ENCODE measurements at regions not wholly inside any gene's neighbourhood (a gene's known extent, or its start where the extent isn't known, plus 50 kb on each side); places are given as distances from the start of the nearest gene placed in this dataset.
"Not testable (repeated sequence)": the region's sequence is repeated elsewhere in the genome, so short reads cannot be mapped to it uniquely, and the experiment has no call there.

- no peak overlapping the region for H3K4me3 ChIP-seq (ENCODE audit: low read length)
- DNase-seq (ENCODE audit: low read depth, low spot score), result no peak
Measured at GRCh38 chr10:114872519-114873087, 51.0 kb downstream of the FHIP2A start.

GRCh38 chr10:114874827-114875411 lies 53.3 kb downstream of the FHIP2A start:
- DNase-seq (ENCODE audit: low read depth, low spot score), result no peak
- H3K4me3 ChIP-seq (ENCODE audit: low read length), result no peak overlapping the region

DNA sequence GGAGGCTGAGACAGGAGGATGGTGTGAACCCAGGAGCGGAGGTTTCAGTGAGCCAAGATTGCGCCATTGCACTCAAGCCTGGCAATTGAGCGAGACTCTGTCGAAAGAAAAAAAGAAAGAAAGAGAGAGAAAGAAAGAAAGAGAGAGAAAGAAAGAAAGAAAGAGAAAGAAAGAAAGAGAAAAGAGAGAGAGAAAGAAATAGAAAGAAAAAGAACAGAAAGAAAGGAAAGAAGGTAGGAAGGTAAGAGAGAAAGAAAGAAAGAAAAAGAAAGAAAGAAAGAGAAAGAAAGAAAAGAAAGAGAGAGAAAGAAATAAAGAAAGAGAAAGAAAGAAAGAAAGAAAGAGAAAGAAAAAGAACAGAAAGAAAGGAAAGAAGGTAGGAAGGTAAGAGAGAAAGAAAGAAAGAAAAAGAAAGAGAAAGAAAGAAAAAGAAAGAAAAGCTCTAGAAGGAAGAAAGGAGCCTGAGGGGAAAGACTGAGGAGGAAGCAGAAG lies 54.1 kb downstream of the FHIP2A start:
- not testable (repeated sequence) for H3K4me3 ChIP-seq (ENCODE audit: low read length); DNase-seq (ENCODE audit: low read depth, low spot score)

DNA sequence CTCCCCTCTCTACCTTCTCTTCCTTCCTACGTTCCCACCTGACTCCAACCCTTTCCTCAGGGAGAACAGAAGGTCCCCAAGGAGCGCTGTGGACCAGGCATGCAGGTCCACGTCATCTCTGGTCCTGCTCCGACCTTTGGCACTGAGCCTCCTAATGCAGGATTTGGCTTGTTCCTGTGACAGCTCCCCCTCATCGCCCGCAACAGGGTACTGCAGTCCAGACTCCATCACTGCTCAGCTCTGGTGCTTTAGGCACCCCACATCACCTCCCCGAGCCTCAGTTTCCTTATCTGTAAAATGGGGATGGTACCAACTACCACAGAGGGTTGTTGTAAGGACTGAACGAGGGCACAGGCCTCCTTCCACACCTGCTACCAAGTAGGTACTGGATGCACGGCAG lies 54.6 kb downstream of the FHIP2A start:
- DNase-seq (ENCODE audit: low read depth, low spot score), result no peak
- no peak overlapping the region for H3K4me3 ChIP-seq (ENCODE audit: low read length)

DNA sequence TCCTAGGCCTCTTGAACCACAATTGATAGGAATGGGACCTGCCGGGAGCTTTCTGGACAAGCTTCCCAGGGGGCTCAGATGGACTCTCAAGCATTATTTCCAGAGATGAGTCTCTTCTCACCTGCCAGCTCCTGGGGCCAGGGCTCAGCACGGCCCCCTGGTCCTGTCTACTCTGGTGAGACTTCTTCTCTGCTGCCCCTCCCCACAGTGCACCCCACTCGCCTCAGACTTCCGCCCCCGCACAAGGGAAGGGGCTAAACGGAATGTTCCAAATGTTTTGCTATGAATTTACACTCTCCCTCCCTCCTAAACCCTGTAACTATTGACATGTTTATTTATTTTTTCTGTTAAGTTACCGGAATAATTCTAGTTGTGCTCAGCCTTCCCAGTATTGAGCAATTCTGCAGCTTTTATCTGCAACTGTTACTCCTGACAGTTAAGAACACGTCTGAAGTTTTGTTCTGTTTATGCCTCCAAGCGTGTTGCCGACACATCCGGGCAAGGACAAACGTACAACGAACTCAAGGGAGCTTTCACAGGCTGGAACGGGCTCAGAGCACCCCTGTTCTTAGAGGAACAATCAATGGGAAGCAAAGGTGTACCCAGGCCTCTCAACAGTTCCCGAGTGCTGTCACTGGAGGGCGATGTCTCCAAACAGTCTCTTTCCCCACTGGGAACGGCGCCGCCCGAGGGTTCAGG lies 55.2 kb downstream of the FHIP2A start:
- DNase-seq (ENCODE audit: low read depth, low spot score), result peak; percentile 51

DNA sequence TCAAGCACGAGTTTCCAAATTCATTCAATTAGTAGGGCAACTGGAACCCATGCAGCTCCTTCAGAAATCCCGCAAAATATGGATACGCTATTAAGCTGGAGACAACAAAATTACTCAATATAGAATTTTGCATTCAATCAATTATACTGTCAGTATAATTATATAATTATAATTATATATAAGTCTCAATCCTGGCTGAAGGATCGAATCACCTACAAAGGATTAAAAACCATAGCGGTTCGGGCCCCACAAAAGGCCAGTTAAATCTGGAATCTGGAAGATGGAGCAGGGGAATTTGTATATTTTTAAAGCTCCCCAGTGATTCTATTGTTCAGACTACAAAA lies 55.7 kb downstream of the FHIP2A start:
- no peak for DNase-seq (ENCODE audit: low read depth, low spot score)
- H3K4me3 ChIP-seq (ENCODE audit: low read length), result no peak overlapping the region

More for the DNA sequence above, 55.2 kb downstream of the FHIP2A start:
- H3K4me3 ChIP-seq (ENCODE audit: low read length), result no peak overlapping the region

GRCh38 chr10:114879093-114879492 lies 57.5 kb downstream of the FHIP2A start:
- DNase-seq (ENCODE audit: low read depth, low spot score), result no peak
- no peak overlapping the region for H3K4me3 ChIP-seq (ENCODE audit: low read length)

DNA sequence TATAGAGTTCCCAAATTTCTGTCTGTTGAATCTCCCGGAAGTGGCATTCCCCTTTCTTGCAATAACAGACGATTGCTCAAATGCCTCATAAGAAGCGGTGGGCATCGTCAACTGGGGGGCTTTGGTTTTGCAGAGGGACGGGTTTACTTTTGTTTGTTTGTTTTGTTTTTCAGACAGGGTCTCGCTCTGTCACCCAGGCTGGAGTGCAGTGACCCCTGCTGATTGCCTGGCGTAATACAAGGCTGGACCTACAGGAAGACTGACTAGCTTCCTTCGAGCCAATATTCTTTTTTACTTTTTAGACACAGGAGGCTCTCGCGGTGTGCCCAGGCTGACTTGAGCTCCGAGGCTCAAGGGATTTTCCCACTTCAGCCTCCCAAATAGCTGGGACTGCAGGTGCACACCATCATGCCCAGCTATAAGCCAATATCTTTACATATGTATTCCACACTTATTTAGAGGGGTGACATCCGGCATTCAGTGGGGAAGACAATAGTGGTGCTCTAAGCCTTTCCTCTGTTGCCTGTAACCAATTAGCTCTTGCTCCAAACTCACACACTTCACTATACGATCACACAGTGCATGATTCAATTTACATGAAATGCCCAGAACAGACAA lies 58.1 kb downstream of the FHIP2A start:
- peak; percentile 41 for DNase-seq (ENCODE audit: low read depth, low spot score)
- no peak overlapping the region for H3K4me3 ChIP-seq (ENCODE audit: low read length)

DNA sequence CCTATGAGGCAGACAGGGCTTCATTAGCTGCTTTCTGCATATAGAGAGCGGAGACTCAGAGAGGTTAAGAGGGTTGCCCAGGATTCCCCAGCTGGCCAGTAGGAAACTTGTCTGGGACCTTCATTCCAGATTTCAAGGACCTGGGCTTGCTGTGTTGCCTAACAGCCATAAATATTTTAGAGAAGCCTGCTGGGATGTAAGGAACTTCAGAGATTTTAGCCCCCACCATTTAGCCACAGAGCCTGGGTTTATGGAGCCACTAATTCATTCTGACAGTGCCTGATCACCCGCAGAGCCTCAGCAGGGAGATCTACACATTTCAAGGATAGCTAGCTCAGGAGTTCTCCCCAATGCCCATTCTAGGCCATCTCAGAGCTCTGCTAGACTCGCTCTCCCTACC lies 56.6 kb upstream of the TRUB1 start:
- no peak for DNase-seq (ENCODE audit: low read depth, low spot score)
- H3K4me3 ChIP-seq (ENCODE audit: low read length), result no peak overlapping the region

DNA sequence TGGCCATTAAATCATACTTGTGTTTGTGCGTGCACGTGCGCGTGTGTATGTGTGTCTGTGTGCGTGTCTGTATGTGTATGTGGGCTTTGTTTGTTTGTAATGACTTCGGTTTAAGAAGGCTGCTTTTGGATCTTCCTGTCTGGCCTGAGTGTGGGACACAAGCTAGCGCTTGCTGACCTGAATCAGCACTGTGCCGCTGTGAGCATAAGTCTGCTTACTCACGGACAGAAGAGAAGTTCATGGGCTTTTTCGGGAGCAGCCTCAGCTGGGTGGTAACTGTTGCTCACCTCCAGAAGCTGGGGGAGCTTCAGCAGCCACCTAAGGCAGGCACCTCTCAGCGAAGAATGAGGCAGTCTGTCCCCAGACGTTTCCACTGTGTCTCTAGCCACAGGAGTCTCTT lies 56.1 kb upstream of the TRUB1 start:
- H3K4me3 ChIP-seq (ENCODE audit: low read length), result no peak overlapping the region
- DNase-seq (ENCODE audit: low read depth, low spot score), result no peak

DNA sequence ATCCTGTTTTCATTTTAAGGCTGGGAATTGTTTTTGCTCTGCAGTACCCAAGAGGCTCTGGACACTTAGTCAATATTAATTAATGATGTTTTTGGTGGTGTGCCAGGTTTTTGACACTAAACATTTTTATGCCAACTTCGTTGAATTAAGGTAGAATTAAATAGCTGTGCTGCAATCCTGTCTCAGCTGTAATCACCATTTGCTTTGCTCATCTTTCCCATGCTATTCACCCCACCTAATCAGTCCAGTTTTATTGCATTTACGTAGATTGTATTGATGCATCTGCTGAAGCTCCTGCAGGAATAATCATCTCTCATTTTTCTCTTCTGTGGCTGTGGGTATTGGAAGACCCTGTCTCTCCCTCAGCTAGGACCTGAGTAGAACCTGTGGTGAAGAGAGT lies 52.6 kb upstream of the TRUB1 start:
- H3K4me3 ChIP-seq (ENCODE audit: low read length), result no peak overlapping the region
- no peak for DNase-seq (ENCODE audit: low read depth, low spot score)

All from Jurkat, Clone E6-1 (cell line).